Hematopoietic multipotent progenitor cell treated with erythropoietin and hydrocortisone succinate and interleukin-3 and kit ligand, for 15 days (in vitro differentiated cells): ENCODE measurements at regions not wholly inside any gene's neighbourhood (a gene's known extent, or its start where the extent isn't known, plus 50 kb on each side); places are given as distances from the start of the nearest gene placed in this dataset.

ENCODE experiments used
- DNase-seq: peaks from one replicate; pipeline ENCODE4 v3.0.0-alpha.2; 2015; ENCODE audit warnings: low spot score

- no peak for DNase-seq
These were observed 188.5 kb upstream of the HDAC4 start for GRCh38 chr2:239589270-239589825.

DNA sequence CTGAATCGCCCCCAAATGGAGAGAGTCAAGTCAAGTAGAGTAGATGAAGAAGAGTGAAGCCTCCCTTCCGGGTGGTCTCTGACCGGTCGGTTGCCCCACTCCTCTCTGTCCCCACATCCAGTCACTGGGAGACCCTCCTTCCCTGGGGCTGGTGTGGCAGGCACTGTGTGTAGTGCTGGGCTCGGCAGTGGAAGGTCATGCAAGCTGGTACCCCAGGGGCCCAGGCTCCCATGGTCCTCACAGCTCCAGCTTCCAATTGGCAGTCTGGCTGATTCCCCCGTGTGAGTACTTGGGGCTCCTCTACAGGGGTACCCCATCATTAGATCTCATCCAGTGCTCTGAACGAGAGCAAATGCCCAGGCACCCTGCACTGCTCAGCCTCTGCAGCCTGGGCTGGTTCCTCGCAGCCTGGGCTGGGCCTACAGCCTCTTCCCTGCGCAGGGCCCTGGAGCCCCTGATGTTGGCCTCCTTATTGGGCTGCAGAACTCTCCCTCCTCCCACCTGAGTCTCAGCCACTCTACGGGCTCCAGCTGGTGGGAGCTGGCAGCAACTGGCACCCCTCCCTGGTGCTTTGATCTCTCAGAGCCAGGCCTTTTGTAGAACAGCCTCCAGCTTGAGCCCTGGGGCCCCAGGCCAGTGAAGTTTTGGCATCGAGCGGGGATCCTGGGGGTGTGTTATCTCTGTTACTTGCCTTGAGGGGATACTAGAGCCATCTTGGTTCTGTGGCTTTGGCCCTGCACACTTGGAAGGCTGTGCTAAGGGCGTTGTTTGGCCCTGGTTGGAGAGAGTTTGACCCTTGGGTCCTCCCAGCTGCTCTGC, 187.8 kb upstream of the HDAC4 start:
- no peak for DNase-seq

DNA sequence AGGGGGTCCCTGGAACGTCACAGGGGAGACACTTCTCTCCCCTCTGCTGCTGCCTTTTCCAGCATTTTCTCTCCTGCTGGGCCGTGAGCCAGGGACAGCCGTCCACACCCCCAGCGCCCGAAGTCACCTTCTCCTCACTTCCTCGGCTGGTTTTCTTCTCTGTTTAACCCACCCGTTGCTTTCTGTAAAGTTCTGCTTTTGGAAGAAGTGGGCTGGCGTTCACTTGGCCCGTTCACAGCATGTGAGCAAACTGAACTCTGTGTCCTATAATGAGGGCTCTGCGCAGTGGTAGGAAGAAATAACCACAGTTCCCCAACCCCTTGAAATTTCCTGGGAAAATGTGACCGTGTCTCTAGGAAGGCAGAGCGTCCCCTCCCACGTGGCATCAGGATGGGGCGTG, 187.0 kb upstream of the HDAC4 start:
- DNase-seq = no peak

DNA sequence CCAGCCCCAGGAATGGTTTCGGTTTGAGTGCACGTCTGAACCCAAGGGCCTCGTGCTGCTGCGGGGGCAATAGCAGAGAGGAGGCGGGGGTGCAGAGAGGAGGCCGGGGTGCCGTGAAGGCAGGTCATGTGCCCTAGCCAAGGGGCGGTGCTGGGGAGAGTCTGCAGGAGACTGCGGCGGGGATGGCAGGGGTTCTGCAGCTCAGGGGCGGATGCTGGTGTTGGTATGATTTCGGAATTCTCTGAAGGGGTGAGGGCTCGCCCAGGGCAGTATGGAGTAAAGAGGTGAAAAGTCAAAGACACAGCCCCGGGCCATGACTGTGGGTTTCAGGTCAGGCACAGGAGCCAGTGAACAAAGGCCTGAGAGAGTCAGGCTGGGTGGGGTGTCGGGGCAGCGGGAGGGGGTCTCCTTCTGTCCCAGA, 186.5 kb upstream of the HDAC4 start:
- no peak for DNase-seq

DNA sequence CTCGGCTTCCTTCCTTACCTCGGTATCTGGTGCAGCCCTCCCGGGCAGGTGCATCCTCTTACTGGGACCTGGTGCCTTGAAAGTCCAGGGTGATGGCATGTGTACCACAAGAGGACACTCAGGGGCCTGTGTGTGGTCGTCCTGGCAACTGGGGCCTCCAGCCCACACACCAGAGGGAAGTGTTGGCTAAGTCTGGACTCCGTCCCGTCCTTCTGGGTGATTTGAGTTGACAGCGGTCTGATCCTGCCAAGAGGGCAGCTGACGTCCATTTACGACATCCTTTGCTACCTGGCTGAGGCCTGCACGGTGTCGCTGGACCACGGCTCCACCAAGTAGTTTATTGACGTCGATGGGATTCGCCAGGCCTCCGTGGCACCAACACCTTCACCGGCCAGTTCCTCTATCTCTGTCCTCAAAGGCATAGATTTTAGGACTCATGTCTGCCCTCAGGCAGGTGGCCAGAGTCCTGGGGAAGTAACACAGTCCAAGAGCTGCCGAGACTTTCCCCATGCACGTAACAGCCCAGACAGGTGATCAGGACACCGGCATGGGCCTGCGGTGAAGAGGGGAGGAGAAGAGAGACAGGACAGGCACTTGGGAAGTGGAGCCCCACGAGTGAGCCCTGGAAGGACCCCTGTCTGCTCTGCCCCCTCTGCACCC, 186.0 kb upstream of the HDAC4 start:
- DNase-seq = no peak

GRCh38 chr2:239585422-239585821, 184.6 kb upstream of the HDAC4 start:
- no peak for DNase-seq

DNA sequence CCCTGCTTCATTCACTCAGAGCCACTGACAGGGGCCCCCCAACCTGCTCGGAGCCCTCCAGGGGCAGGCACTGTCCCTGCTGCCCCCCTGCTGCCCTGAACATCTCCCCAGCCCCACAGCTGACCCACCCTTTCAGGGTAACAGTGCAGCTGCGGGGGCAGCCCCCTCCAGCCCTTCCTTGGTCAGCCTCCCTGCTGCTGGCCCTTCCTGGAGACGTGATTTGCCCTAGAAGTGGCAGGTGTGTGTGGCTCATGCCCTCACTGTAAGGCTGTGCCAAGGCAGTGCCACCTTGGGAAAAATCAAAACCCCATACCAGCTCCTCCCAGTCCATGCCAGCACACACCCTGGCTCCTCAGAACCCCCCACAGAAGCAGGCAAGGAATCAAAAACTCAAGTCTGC, 184.2 kb upstream of the HDAC4 start:
- no peak for DNase-seq

DNA sequence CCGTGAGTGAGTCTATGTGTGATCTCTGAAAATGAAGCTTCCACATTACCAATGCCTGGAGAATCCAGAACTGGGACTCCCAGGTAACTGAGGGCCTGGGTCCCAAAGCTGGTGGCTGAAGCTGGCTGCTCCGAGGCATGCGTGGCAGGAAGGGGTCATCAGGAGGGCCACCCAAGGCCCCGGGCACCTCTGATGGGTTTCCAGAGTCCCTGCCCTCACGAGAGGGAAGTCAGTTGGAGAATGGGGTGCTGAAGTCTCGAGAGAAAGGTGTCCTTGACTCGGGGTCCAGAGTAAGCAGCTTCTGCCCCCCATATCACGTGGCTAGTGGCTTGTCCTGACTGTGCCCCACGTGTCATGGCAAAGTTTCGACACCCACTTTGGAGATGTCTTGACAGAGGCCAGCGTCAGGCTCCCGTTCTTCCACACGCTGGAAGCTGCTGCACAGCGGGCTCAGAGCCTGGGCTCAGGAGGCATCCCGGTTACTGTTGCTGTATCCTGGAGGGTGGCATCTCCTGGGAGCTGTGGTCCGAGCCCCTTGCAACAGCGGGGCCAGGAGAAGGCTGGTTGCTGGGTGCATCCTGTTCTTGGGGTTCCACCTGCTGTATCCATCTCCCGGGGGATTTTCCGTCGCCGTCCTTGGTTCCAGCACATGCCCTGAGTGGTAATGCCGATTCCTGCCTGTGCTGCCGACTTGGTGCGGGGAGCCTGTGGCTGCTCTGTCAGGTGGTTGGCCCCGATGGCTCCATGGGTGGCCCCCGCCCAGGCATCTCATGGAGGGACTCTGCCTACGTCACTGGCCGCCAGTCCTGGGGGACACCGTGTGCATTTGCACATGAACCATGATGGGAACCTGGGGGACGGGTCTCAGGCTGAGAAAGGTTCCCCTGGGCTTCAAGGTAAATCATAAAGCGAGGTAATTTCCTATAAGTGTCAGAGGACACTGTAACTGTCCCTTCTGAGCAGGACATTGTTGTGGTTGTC, 183.3 kb upstream of the HDAC4 start:
- DNase-seq = no peak

DNA sequence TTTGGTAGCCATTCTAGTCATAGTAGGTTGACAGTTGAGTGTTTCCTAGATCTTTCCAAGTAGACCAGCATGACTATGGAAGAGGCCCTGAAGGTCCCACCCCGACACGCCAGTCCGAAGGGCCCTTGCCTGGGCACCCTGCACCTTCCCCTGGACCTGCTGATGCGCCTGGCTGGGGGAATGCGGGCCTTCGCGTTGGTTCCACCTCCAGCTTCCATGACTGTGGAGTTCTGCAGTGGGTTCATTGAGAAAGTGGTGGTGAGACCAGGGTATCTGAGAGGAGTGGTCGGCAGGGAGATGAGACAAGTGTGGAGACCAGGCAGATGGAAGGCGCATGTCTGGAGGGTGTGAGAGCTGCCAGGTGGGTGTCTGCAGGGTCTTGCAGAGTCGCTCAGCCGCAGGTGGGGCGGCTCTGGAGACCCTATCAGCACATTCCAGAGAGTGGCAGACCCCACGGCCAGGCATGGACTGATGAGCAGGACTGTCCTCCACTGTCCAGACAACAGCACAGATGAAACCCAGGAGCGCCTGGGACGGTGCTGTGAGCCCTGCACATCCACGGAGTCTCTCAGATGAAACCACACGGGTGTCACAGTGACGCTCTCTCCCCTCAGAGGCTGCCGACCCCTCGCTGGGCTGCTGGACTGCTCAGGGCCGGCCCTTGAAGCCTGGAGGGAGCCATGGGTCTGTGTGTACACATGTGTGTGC, 182.5 kb upstream of the HDAC4 start:
- DNase-seq = no peak

GRCh38 chr2:239582476-239582875, 181.7 kb upstream of the HDAC4 start:
- no peak for DNase-seq

DNA sequence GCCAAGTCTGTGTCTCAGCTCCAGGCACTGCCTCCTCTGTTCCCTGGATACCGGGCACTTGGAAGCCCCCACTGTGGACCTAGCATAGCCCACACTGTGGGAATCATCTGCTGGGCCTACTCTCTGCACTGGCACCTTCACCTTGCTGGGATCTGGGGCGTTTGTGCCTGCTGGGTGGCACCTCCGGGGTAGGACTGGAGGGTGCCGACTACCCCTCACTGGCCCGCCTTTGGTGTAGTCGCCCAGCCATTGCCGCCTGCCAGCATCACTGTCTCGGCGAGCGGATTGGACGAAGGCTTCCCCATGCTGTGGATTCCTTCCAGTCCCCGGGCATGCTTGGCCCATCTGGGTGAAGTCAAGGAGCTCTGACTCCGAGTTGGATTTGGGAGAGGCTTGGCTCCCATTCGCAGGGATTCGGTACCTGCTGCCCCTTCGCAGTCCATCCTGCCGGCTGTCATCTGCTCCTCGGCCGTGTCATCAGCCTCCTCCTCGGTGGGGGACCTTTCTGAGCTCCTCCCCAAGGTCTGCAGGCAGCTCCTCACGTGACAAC, 180.6 kb upstream of the HDAC4 start:
- no peak for DNase-seq

DNA sequence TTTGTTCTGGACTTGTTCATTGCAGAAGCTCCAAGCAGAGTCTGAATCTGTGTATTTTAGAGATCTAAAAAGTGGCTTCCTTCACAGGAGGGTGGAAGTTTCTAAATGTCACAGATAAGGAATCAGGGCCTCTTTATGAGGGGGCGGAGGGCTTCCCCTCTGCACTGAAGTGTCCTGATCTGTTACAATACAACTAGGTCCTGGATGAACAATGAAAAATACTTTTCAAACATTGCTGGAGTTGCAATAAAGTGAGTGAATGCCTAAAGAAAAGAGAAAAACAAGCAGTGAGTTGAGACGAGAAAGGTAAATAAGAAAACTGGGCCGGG, 179.3 kb upstream of the HDAC4 start:
- no peak for DNase-seq

GRCh38 chr2:239579524-239580198, 178.8 kb upstream of the HDAC4 start:
- DNase-seq = no peak

DNA sequence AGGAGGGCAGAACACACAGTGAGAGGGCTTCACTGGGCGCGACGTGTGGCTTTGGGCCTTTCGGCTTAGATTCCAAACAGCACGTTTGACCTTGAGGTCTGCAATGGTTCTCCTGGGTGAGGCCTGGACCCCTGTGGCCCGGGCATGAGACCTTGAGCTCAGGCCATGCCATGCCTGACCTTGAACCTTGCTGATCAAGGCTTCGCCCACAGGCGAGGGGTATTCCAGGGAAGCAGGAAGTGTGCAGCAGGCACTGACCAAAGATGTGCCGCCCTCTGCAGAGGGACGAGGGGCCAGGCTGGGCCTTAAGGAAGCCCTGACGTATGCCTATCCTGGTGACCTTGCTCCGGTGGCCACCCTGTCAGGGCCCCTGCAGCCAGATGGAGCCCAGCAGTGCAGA, 178.3 kb upstream of the HDAC4 start:
- no peak for DNase-seq

DNA sequence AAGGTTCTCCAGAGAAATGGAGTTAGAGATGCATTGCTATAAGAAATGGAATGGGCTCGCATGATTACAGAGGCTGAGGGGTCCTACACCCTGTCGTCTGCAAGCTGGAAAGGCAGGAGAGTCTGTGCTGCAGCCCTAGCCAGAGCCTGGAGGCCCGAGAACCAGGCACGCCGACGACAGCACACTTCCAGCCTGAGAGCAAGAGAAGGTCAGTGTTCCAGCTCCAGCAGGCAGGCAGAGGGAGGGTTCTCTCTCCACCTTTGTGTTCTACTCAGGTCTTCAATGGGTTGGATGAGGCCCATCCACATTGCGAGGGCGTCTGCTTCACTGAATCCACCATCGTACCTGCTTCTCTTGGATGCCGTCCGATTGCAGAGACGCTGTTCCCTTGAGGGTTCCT, 177.6 kb upstream of the HDAC4 start:
- no peak for DNase-seq

- no peak for DNase-seq
These were observed 177.1 kb upstream of the HDAC4 start for GRCh38 chr2:239577935-239578334.

DNA sequence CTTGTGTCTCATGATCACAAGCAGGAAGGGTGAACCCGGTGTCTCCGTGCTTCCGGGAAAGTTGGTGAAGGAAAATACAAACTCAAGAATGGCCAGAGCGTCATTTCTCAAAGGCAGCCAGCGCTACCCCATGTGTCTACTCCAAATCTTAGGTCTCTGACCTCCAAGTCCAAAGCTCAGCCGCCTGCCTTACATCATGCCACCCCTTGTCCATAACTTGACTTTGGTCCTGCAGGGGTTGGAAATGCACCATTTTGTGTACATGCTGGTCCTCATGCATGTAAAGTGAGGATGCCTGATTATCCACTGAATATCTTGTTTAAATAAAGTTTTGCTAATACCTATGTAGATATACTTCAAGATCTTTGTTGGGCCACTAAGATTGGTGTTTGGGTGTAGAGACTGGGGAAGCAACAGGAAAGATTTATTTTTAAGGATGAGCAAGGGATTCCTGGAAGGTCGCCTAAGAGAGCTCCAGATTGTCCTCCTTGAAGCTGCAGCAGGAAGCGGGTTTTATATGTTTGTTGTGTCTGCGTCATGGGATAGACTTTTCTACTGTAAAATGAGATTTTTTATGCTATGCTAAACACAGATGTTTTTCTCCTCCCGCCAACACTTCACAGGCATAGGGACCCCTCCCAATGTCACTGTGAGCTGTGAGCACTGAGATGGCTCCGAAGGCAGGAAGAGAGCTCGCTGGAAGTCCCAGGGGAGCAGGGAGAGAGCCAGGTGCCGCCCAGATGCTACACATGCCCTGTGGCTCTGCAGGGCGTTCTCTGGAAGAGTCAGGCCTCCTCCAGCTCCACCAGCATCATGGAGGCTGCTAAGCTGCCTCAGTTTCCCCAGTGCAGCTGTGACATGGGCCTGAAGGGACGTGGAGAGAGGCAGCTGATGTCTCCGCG, 176.2 kb upstream of the HDAC4 start:
- no peak for DNase-seq

DNA sequence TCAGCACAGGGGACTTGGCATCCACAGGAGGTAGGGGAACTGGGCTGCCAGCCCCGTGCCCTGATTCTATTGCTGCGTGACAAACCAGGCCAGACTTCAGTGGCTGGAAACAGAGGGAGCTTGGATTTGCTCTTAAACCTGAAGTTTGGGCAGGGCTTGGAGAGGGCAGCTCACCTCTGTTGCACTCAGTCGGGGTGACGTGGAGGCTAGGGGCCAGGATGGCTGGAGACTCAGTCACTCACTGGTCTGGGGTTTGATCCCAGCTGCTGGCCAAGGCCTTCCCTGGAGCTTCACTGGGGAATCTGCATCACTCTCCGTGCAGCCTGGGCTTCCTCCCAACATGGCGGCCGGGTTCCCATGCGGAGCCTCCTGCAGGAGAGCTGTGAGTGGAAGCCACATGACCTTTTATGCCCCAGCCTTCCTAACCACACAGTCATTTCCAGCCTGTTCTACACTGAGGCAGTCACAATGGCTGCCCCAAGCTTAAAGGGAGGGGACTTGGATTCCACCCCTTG, 175.2 kb upstream of the HDAC4 start:
- no peak for DNase-seq

DNA sequence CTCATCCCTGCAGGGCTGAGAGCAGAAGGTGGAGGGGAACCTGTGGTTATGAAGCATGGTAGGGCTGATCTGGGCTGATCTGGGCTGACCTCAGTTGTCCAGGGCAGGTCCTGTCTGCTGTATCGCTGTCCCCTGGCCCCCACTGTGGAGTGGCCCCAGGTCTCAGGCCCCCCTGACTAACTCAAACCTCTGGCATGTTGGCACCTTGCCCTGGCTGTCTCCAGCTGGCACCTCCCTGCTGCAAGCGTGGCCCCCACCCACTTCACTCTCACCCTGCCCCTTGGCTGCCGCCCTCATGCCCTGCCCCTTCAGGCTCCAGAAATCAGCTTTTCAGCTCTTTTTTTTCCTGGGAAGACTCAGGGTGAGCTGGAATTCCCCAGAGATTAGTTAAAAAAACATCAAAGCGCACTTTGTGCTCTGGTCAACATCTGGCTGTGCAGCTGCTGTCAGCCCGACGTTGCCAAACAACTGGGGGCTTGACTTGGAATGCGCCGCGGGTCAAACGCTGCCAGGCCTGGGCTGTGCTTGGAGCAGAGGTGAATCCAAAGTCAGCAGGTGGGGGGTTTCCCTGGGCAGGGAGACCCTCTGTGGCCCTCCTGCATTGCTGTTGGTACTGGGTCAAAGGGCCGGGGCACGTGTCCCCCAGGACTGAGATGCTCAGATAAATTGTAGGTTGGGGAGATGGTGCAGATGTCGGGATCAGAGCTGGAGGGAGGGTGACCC, 173.8 kb upstream of the HDAC4 start:
- no peak for DNase-seq
